ENCODE measurements at regions not wholly inside any gene's neighbourhood (a gene's known extent, or its start where the extent isn't known, plus 50 kb on each side); places are given as distances from the start of the nearest gene placed in this dataset.
A peak's percentile ranks its signal among the peaks of the same experiment; 100 is the strongest.

GRCh38 chr1:214123061-214123784, 135.4 kb downstream of the PROX1 start:
- no peak overlapping the region for H3K4me3 ChIP-seq (ENCODE audit: low read length)
- peak; percentile 70 for TF ChIP-seq CTCF (conservative IDR thresholded peaks at IDR 0.05; ENCODE audit: low read depth, low read length)
- peak; percentile 39 for DNase-seq (ENCODE audit: low read depth)

GRCh38 chr1:214124281-214124805, 136.6 kb downstream of the PROX1 start:
- no peak overlapping the region for H3K4me3 ChIP-seq (ENCODE audit: low read length)
- TF ChIP-seq CTCF (conservative IDR thresholded peaks at IDR 0.05; ENCODE audit: low read depth, low read length), result no peak
- DNase-seq (ENCODE audit: low read depth), result no peak

GRCh38 chr1:214124915-214125314, 137.1 kb downstream of the PROX1 start:
- TF ChIP-seq CTCF (conservative IDR thresholded peaks at IDR 0.05; ENCODE audit: low read depth, low read length), result no peak
- no peak for DNase-seq (ENCODE audit: low read depth)
- no peak overlapping the region for H3K4me3 ChIP-seq (ENCODE audit: low read length)

- H3K4me3 ChIP-seq (ENCODE audit: low read length), result no peak overlapping the region
- DNase-seq (ENCODE audit: low read depth), result no peak
- no peak for TF ChIP-seq CTCF (conservative IDR thresholded peaks at IDR 0.05; ENCODE audit: low read depth, low read length)
Observed at GRCh38 chr1:214125819-214126218, 138.0 kb downstream of the PROX1 start.

- no peak for TF ChIP-seq CTCF (conservative IDR thresholded peaks at IDR 0.05; ENCODE audit: low read depth, low read length)
- no peak overlapping the region for H3K4me3 ChIP-seq (ENCODE audit: low read length)
- DNase-seq (ENCODE audit: low read depth), result no peak
Observed at GRCh38 chr1:214126697-214127146, 138.9 kb downstream of the PROX1 start.

- no peak overlapping the region for H3K4me3 ChIP-seq (ENCODE audit: low read length)
- TF ChIP-seq CTCF (conservative IDR thresholded peaks at IDR 0.05; ENCODE audit: low read depth, low read length), result no peak
- no peak for DNase-seq (ENCODE audit: low read depth)
Observed at GRCh38 chr1:214127705-214128104, 139.9 kb downstream of the PROX1 start.

GRCh38 chr1:214135886-214136285, 145.1 kb upstream of the SMYD2 start:
- no peak overlapping the region for H3K4me3 ChIP-seq (ENCODE audit: low read length)
- TF ChIP-seq CTCF (conservative IDR thresholded peaks at IDR 0.05; ENCODE audit: low read depth, low read length), result no peak
- no peak for DNase-seq (ENCODE audit: low read depth)
